Progenitor cell of endocrine pancreas (in vitro differentiated cells): ENCODE measurements at regions not wholly inside any gene's neighbourhood (a gene's known extent, or its start where the extent isn't known, plus 50 kb on each side); places are given as distances from the start of the nearest gene placed in this dataset.
A peak's percentile ranks its signal among the peaks of the same experiment; 100 is the strongest.

Source experiments
- DNase-seq: peaks from one replicate; pipeline ENCODE4 v3.0.0; 2021; ENCODE audit warnings: low spot score; ENCODE audit not compliant: unreplicated experiment
- H3K27ac Mint-ChIP-seq: 2 replicates; pipeline ENCODE4 v1.8.0; 2021; ENCODE audit warnings: mild to moderate bottlenecking, moderate library complexity, mixed read lengths
- H3K27me3 Mint-ChIP-seq: 2 replicates; pipeline ENCODE4 v1.8.0; 2021; ENCODE audit warnings: mixed read lengths
- H3K36me3 Mint-ChIP-seq: 2 replicates; pipeline ENCODE4 v1.8.0; 2022; ENCODE audit warnings: mixed read lengths; ENCODE audit not compliant: insufficient read depth
- H3K4me1 Mint-ChIP-seq: 2 replicates; pipeline ENCODE4 v1.8.0; 2021; ENCODE audit warnings: low read depth, mixed read lengths
- H3K4me3 Mint-ChIP-seq: 2 replicates; pipeline ENCODE4 v1.8.0; 2021; ENCODE audit warnings: low read depth, mild to moderate bottlenecking, moderate library complexity, mixed read lengths
- H3K9me3 Mint-ChIP-seq: 2 replicates; pipeline ENCODE4 v1.8.0; 2021; ENCODE audit warnings: low read depth, mixed read lengths
- TF ChIP-seq, protein P1 (sequence below): fragments of 200-600 bp; sonication (generic); IDR thresholded peaks from one replicate; pipeline ENCODE4 v1.5.0; 2021; ENCODE audit warnings: antibody characterized with exemption, mild to moderate bottlenecking; ENCODE audit not compliant: unreplicated experiment

DNA sequence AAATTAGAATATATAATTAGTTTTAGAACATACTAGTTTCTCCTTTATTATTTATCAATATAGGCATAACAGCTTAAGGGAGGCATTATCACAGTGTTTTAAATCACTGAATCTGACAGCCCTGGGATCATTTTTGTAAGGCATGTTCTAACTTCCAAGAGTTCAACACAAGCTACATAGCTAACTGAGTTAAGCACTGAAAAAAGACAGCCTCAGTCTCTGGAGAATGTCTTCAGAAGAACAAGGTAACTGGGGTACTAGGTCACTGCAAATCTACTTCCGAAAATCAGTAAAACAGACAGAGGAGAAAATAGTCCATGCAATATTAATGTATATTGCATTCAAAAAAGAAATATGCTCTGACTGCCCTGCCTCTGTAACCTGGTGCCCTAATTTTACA is 502.1 kb downstream of the RFC3 start:
- Mint-ChIP-seq H3K27me3 (peaks cover 71% of the 10 kb centered on the region), H3K27ac (no peak overlapping the region), H3K36me3 (no peaks in the 10 kb centered on the region), H3K4me1 (peaks cover 19% of the 10 kb centered on the region), H3K9me3 (no peaks in the 10 kb centered on the region), H3K4me3 (no peak overlapping the region)
- DNase-seq: no peak
- TF ChIP-seq, protein P1, sequence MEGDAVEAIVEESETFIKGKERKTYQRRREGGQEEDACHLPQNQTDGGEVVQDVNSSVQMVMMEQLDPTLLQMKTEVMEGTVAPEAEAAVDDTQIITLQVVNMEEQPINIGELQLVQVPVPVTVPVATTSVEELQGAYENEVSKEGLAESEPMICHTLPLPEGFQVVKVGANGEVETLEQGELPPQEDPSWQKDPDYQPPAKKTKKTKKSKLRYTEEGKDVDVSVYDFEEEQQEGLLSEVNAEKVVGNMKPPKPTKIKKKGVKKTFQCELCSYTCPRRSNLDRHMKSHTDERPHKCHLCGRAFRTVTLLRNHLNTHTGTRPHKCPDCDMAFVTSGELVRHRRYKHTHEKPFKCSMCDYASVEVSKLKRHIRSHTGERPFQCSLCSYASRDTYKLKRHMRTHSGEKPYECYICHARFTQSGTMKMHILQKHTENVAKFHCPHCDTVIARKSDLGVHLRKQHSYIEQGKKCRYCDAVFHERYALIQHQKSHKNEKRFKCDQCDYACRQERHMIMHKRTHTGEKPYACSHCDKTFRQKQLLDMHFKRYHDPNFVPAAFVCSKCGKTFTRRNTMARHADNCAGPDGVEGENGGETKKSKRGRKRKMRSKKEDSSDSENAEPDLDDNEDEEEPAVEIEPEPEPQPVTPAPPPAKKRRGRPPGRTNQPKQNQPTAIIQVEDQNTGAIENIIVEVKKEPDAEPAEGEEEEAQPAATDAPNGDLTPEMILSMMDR: no peak

DNA sequence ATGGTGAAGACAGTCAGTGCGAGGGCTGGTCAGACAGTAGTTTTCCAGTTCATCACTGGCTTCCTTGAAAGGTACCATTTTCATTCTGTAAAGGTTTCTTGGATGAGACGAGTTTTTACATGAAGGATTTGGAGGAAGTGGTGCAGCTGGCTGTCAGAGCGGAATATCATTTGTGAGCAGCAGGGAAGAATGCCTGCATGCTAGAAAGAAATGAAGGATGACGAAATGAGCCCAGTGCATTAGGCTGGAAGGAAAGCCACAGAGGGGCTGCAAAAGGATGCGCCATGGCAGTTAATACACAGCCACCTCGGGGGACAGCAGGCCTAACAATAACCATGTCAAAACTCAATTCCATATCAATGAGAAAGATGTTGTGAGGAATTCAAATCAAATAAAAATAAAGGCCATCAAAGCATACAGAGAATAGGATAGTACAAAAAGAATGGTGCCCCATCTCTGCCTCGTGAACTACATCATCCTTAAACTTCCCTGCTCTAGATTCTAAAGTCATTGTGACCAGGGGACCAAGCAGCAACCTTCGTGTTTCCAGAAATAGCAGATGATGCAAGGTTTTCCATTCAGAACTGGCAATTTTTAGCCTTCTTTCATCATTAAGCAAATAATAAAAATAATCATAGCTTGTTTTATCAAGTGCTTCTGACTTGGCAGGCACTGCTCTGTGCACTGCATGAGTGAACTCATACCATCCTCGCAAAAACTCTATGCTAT is 504.2 kb downstream of the RFC3 start:
- H3K4me1 Mint-ChIP-seq: peaks cover 19% of the 10 kb centered on the region
- no peaks in the 10 kb centered on the region for H3K36me3 Mint-ChIP-seq
- no peaks in the 10 kb centered on the region for H3K9me3 Mint-ChIP-seq
- H3K27ac Mint-ChIP-seq: no peak overlapping the region
- DNase-seq: no peak
- TF ChIP-seq, protein P1: no peak
- peaks cover 59% of the 10 kb centered on the region for H3K27me3 Mint-ChIP-seq
- no peak overlapping the region for H3K4me3 Mint-ChIP-seq

DNA sequence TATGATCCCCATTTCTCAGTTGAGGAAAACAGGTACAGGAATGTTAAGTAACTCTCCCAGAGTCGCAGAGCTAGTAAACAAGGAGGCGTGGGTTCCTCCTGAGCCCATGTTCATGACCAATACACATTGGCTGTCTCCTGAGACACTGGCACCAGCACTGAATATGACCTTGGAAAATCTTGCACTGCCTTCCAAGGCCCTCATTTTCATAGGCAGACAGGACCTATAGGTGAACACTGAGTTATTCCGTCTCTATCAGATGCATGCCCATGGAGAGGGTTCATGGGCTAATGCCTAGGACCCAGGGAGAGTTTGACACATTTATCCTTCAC is 504.8 kb downstream of the RFC3 start:
- TF ChIP-seq, protein P1: no peak
- Mint-ChIP-seq H3K9me3 (no peaks in the 10 kb centered on the region), H3K27me3 (peaks cover 54% of the 10 kb centered on the region), H3K27ac (no peak overlapping the region), H3K36me3 (no peaks in the 10 kb centered on the region), H3K4me3 (no peak overlapping the region), H3K4me1 (peaks cover 19% of the 10 kb centered on the region)
- DNase-seq: no peak

DNA sequence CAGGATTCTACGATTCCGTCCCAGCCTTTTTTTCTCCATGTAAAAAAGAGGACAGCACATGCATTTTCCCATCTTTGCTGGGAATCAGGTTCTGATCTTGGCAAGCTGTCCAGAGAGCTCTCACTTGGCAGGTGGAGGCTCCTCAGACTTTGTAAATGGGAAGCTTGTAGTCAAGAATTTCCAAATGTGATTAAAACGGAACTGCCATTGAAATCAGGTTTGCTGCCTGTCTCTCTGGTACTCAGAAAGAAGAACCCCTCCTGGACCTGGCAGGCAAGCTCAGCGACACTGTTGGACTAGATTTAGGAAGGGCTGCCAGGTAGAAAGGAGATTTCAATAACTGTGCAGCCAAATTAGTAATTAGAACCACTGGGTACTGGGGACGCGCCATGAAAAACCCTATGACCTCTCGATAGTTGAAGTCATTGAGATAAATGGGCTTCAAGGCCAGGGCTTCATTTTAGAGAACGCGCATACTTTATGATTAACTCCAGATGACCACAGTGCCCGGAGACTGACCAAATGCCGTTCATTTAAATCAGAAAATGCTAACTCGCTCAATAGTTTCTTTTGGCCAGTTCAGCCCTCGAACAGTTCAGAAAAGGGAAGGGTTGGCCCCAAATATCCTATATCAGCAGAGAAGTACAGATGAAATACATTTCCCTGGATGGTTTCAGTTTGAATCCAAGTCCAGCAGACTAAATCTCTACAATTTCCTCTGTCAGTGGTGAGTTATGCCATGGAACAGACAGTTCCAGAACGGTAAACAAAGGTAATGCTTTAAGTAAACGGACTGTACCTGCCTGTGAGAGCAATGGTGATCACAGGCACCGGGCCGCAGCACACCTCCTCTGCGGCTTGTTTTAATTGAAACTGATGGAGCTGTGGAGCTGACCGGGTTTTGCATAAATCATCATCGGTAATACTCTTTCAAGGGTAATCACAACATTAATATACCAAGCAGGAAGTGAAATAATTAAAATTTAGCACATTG is 517.4 kb downstream of the RFC3 start:
- TF ChIP-seq, protein P1: no peak
- H3K9me3 Mint-ChIP-seq: peaks cover 17% of the 10 kb centered on the region
- peak overlapping the region; percentile 11 for H3K27ac Mint-ChIP-seq
- H3K27me3 Mint-ChIP-seq: peaks cover 6% of the 10 kb centered on the region
- no peaks in the 10 kb centered on the region for H3K36me3 Mint-ChIP-seq
- DNase-seq: no peak
- no peak overlapping the region for H3K4me3 Mint-ChIP-seq
- peaks cover 9% of the 10 kb centered on the region for H3K4me1 Mint-ChIP-seq

DNA sequence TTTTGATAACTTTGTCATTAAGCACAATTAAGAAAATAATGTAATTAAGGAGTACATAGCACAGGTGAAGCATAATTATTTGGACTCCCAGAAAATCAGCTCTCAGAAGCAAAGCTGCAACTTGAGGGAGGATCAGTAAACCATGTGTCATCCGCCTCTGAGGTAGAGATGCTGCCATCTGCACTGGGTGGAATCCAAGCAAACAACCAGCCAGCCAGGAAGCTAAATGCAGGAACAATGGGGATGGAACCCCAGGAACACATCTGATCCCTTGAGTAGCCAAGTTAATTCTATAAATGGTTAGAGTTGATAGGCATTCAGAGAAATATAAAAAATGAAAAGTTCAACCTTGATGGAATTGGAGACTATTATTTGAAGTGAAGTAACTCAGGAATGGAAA is 520.2 kb downstream of the RFC3 start:
- peaks cover 6% of the 10 kb centered on the region for H3K4me1 Mint-ChIP-seq
- no peak overlapping the region for H3K4me3 Mint-ChIP-seq
- H3K27ac Mint-ChIP-seq: no peak overlapping the region
- TF ChIP-seq, protein P1: no peak
- no peaks in the 10 kb centered on the region for H3K36me3 Mint-ChIP-seq
- no peak for DNase-seq
- peaks cover 1% of the 10 kb centered on the region for H3K9me3 Mint-ChIP-seq
- H3K27me3 Mint-ChIP-seq: peaks cover 5% of the 10 kb centered on the region
